Common myeloid progenitor, CD34-positive (primary cell): ENCODE measurements at regions not wholly inside any gene's neighbourhood (a gene's known extent, or its start where the extent isn't known, plus 50 kb on each side); places are given as distances from the start of the nearest gene placed in this dataset.
A peak's percentile ranks its signal among the peaks of the same experiment; 100 is the strongest.

Experiments used
- CTCF ChIA-PET: fragments of 350-600 bp; sonication (Branson Sonifier 250); formaldehyde crosslinking; loops from one replicate; lab custom pipeline; 2021; ENCODE audit warnings: antibody characterized with exemption; lab: Charles Lee
- POLR2A ChIA-PET: fragments of 350-600 bp; sonication (Branson Sonifier 250); formaldehyde crosslinking; loops from one replicate; lab custom pipeline; 2021; ENCODE audit warnings: antibody characterized with exemption; lab: Charles Lee
- DNase-seq, 3 donors: peaks; one replicate each; pipeline versions ENCODE4 v3.0.0 to v3.0.0-alpha.2; 2013
- H3K27ac ChIP-seq, 2 experiments: 1 replicate in 1 of 2; 2 replicates in 1 of 2; pipeline ENCODE4 v1.7.0; 2013; ENCODE audit warnings: inconsistent platforms in 2 of 2, low read length in 2 of 2, mild to moderate bottlenecking in 2 of 2, low read depth in 1 of 2, moderate library complexity in 1 of 2; ENCODE audit not compliant: severe bottlenecking in 2 of 2, insufficient read depth in 1 of 2, poor library complexity in 1 of 2
- H3K27me3 ChIP-seq, 5 experiments: replicated peaks in 2 of 5; 1 replicate in 3 of 5; 2 replicates in 2 of 5; pipeline versions ENCODE4 v1.6.1 to v1.7.0; 2013; ENCODE audit warnings: low read length in 4 of 5, mild to moderate bottlenecking in 2 of 5, moderate library complexity in 2 of 5, inconsistent platforms in 1 of 5; ENCODE audit not compliant: insufficient read depth in 5 of 5, control insufficient read depth in 4 of 5
- H3K36me3 ChIP-seq, 4 experiments: 1 replicate in 2 of 4; 2 replicates in 2 of 4; pipeline versions ENCODE4 v1.6.1 to v1.7.0; 2013; ENCODE audit warnings: low read length in 3 of 4, control low read depth in 1 of 4, mild to moderate bottlenecking in 1 of 4; ENCODE audit not compliant: control insufficient read depth in 4 of 4, insufficient read depth in 4 of 4
- H3K4me1 ChIP-seq, 4 experiments: 1 replicate in 3 of 4; 2 replicates in 1 of 4; pipeline versions ENCODE4 v1.6.1 to v1.7.1; 2013; ENCODE audit warnings: low read length in 3 of 4, mild to moderate bottlenecking in 3 of 4, control low read depth in 1 of 4, inconsistent platforms in 1 of 4, moderate library complexity in 1 of 4; ENCODE audit not compliant: control insufficient read depth in 4 of 4, insufficient read depth in 4 of 4; ENCODE audit errors: control extremely low read depth in 1 of 4
- H3K4me3 ChIP-seq, 7 experiments: 1 replicate in 4 of 7; 2 replicates in 3 of 7; pipeline versions ENCODE4 v1.5.1 to v1.7.0; 2013; ENCODE audit warnings: mild to moderate bottlenecking in 7 of 7, low read length in 6 of 7, moderate library complexity in 6 of 7, inconsistent platforms in 2 of 7, low read depth in 2 of 7, control low read depth in 1 of 7; ENCODE audit not compliant: insufficient read depth in 4 of 7, control insufficient read depth in 1 of 7; ENCODE audit errors: extremely low read depth in 1 of 7
- H3K9me3 ChIP-seq, 5 experiments: 1 replicate in 4 of 5; 2 replicates in 1 of 5; pipeline versions ENCODE4 v1.6.1 to v1.7.1; 2013; ENCODE audit warnings: low read length in 4 of 5, mild to moderate bottlenecking in 2 of 5, inconsistent platforms in 1 of 5, low read depth in 1 of 5, moderate library complexity in 1 of 5; ENCODE audit not compliant: control insufficient read depth in 4 of 5, insufficient read depth in 2 of 5; ENCODE audit errors: control extremely low read depth in 1 of 5
- WGBS: methylation state at CpG from one replicate; pipeline ENCODE4 v1.1.5; 2013; ENCODE audit not compliant: insufficient coverage; 5-methylcytosine and 5-hydroxymethylcytosine counted together

DNA sequence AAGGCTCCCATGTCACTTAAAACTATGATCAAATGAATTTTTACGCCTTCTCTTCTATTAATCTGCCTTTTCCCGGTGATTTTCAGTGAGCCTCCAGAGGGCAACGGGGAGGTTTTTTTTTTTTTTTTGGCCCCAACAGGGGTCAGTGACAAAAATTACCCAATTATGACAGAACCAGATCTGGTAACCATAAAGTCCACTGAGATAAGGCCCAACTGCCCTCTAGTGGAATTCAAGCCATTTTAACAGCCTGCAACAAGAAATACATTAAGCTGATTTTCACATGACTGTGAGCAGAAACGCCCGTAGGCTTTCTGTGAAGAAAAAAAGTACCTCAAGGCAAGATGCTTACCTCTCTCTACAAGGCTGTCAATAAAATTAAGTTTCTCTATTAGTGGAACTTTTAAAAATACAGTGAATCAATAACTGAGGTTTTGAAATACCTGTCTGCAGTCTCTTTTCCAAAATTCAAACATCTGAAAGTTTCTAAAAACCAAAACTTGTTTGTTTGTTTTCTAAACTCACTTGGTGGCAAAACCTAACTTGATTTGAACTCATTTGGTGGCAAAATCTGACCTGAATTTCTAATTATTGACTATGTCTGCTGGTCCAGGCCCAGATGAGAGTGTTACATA lies 49.7 kb upstream of the FST start:
- DNase-seq = peak; percentile 14 to 27 (median 16)
- ChIA-PET POLR2A (no interaction called here), CTCF (interaction anchor here (1.8 kb wide), 1 partner anchor 785 kb away, joined by 6 read pairs; no protein-coding TSS in a partner anchor)

More for the DNA sequence above, 49.7 kb upstream of the FST start:
- Histone ChIP-seq H3K4me1 (no peaks in the 10 kb centered on the region), H3K27ac (no peak overlapping the region), H3K4me3 (no peak overlapping the region), H3K9me3 (no peaks in the 10 kb centered on the region), H3K27me3 (no peaks in the 10 kb centered on the region), H3K36me3 (no peaks in the 10 kb centered on the region)
- 76% methylated on average over 4 of the region's 5 CpGs for WGBS
